Activated CD4-positive, alpha-beta T cell treated with anti-CD3 and anti-CD28 coated beads for 36 hours (primary cell): ENCODE measurements at regions not wholly inside any gene's neighbourhood (a gene's known extent, or its start where the extent isn't known, plus 50 kb on each side); places are given as distances from the start of the nearest gene placed in this dataset.

Experiments used
- ATAC-seq: fragments of 200-7000 bp; cut with Tn5 transposase; one replicate; pipeline ENCODE4 v1.10.0; 2021; ENCODE audit warnings: mild to moderate bottlenecking, moderate library complexity
- CTCF ChIA-PET: fragments of 350-600 bp; sonication (Branson Sonifier 250); formaldehyde crosslinking; loops from one replicate; lab custom pipeline; 2021; ENCODE audit warnings: antibody characterized with exemption; lab: Charles Lee
- POLR2A ChIA-PET: fragments of 350-600 bp; sonication (Branson Sonifier 250); formaldehyde crosslinking; loops from one replicate; lab custom pipeline; 2021; ENCODE audit warnings: antibody characterized with exemption, inconsistent platforms; lab: Charles Lee
- DNase-seq: peaks from one replicate; pipeline ENCODE4 v3.0.0-alpha.2; 2020
- H3K27ac Mint-ChIP-seq: one replicate; pipeline ENCODE4 v1.8.0; 2021; ENCODE audit warnings: mixed read lengths
- H3K27me3 Mint-ChIP-seq: one replicate; pipeline ENCODE4 v1.8.0; 2021; ENCODE audit warnings: mixed read lengths
- H3K36me3 Mint-ChIP-seq: one replicate; pipeline ENCODE4 v1.8.0; 2021; ENCODE audit warnings: low read depth, mixed read lengths
- H3K4me1 Mint-ChIP-seq: one replicate; pipeline ENCODE4 v1.8.0; 2021; ENCODE audit warnings: mixed read lengths
- H3K4me3 Mint-ChIP-seq: one replicate; pipeline ENCODE4 v1.8.0; 2021; ENCODE audit warnings: mild to moderate bottlenecking, moderate library complexity, mixed read lengths
- H3K9me3 Mint-ChIP-seq: one replicate; pipeline ENCODE4 v1.8.0; 2021; ENCODE audit warnings: low read depth, mixed read lengths
- intact Hi-C, 2 experiments: fragments of 100-400 bp; cut with DNase I in 1 of 2; cut with micrococcal nuclease in 1 of 2; formaldehyde crosslinking; loops; one replicate each; pipeline versions ENCODE4 v1.14.2 to v1.15.1; 2022 to 2024; cut with DNase I, micrococcal nuclease

GRCh38 chr15:77722759-77723460 lies 90.2 kb upstream of the LINGO1 start:
- intact Hi-C loops: no loop called here
- H3K27me3 Mint-ChIP-seq: peaks cover 7% of the 10 kb centered on the region
- CTCF ChIA-PET: no interaction called here

GRCh38 chr15:77721963-77722362 lies 89.3 kb upstream of the LINGO1 start:
- DNase-seq (no peak), ATAC-seq (no peak)
- no peaks in the 10 kb centered on the region for H3K4me1 Mint-ChIP-seq
- H3K27ac Mint-ChIP-seq: no peak overlapping the region
- H3K36me3 Mint-ChIP-seq: no peaks in the 10 kb centered on the region
- H3K4me3 Mint-ChIP-seq: no peak overlapping the region
- ChIA-PET CTCF (interaction anchor here (1.6 kb wide), 1 partner anchor 14 kb away, joined by 3 read pairs; no protein-coding TSS in a partner anchor), POLR2A (no interaction called here)
- intact Hi-C loops: no loop called here
- peaks cover 7% of the 10 kb centered on the region for H3K27me3 Mint-ChIP-seq
- no peaks in the 10 kb centered on the region for H3K9me3 Mint-ChIP-seq

More at GRCh38 chr15:77722759-77723460, 90.2 kb upstream of the LINGO1 start:
- POLR2A ChIA-PET: no interaction called here
- H3K4me3 Mint-ChIP-seq: no peak overlapping the region
- H3K36me3 Mint-ChIP-seq: no peaks in the 10 kb centered on the region
- no peak overlapping the region for H3K27ac Mint-ChIP-seq
- ATAC-seq (no peak), DNase-seq (no peak)
- H3K9me3 Mint-ChIP-seq: no peaks in the 10 kb centered on the region
- no peaks in the 10 kb centered on the region for H3K4me1 Mint-ChIP-seq

DNA sequence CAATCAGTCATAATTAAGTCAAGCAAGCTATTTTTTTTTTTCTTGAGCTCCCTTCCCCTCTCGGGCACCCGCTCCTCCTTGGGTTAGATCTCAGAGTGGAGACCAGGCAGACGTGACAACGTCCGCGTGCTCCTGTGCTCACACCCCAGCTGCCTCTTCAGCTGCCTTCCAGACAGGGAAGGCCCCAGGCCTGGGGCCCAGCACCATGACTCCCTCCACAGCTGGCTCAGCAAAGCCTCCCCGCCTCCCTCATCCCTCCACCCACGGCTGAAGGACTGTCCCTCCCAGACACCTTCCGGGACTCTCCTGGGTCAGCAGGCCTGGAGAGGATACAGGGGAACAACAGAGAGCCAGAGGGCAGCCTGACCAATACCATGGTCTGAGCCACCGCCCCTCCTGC lies 87.9 kb upstream of the LINGO1 start:
- ATAC-seq (no peak), DNase-seq (no peak)
- Mint-ChIP-seq H3K36me3 (no peaks in the 10 kb centered on the region), H3K4me3 (no peak overlapping the region), H3K27me3 (peaks cover 14% of the 10 kb centered on the region), H3K9me3 (no peaks in the 10 kb centered on the region), H3K27ac (no peak overlapping the region), H3K4me1 (no peaks in the 10 kb centered on the region)
- intact Hi-C loops: no loop called here
- POLR2A ChIA-PET: no interaction called here
- CTCF ChIA-PET: no interaction called here

DNA sequence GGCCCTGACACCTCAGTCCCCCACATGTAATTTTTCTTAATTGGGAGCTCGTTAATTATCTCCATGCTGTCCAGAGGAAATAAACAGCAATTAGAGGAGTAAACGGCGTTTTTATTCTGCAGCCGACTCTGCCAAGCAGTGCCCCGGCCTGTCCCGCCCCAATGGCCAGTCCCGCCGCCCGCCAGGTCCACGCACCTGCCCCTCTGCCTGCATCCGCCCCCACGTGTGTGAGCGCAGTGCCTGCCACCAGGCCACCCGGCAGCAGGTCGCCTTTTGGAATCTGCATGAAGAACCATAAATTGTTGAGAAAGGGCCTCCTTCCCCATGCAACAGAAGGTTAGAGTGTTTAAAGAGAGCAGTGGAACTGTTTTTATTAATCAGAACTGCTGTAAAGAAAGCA lies 87.5 kb upstream of the LINGO1 start:
- Mint-ChIP-seq H3K4me1 (no peaks in the 10 kb centered on the region), H3K4me3 (no peak overlapping the region), H3K9me3 (no peaks in the 10 kb centered on the region), H3K27me3 (peaks cover 15% of the 10 kb centered on the region), H3K36me3 (no peaks in the 10 kb centered on the region), H3K27ac (no peak overlapping the region)
- CTCF ChIA-PET: interaction anchor here (0.6 kb wide), 1 partner anchor 96 kb away, joined by 3 read pairs; no protein-coding TSS in a partner anchor
- DNase-seq (no peak), ATAC-seq (no peak)
- intact Hi-C loops: no loop called here
- POLR2A ChIA-PET: no interaction called here

GRCh38 chr15:77719450-77719849 lies 86.7 kb upstream of the LINGO1 start:
- H3K27ac Mint-ChIP-seq: no peak overlapping the region
- no peak for ATAC-seq
- H3K4me3 Mint-ChIP-seq: no peak overlapping the region
- POLR2A ChIA-PET: no interaction called here
- no peak for DNase-seq
- intact Hi-C loops: no loop called here
- no peaks in the 10 kb centered on the region for H3K36me3 Mint-ChIP-seq
- no peaks in the 10 kb centered on the region for H3K9me3 Mint-ChIP-seq
- no peaks in the 10 kb centered on the region for H3K4me1 Mint-ChIP-seq
- CTCF ChIA-PET: no interaction called here
- peaks cover 18% of the 10 kb centered on the region for H3K27me3 Mint-ChIP-seq

- ChIA-PET CTCF (no interaction called here), POLR2A (no interaction called here)
- Mint-ChIP-seq H3K27me3 (peaks cover 19% of the 10 kb centered on the region), H3K36me3 (no peaks in the 10 kb centered on the region), H3K4me1 (no peaks in the 10 kb centered on the region), H3K27ac (no peak overlapping the region), H3K9me3 (no peaks in the 10 kb centered on the region), H3K4me3 (no peak overlapping the region)
- DNase-seq (no peak), ATAC-seq (no peak)
- intact Hi-C loops: no loop called here
Observed at GRCh38 chr15:77717333-77717990, 84.8 kb upstream of the LINGO1 start.

GRCh38 chr15:77716632-77717332 lies 84.1 kb upstream of the LINGO1 start:
- POLR2A ChIA-PET: no interaction called here
- no peaks in the 10 kb centered on the region for H3K9me3 Mint-ChIP-seq

DNA sequence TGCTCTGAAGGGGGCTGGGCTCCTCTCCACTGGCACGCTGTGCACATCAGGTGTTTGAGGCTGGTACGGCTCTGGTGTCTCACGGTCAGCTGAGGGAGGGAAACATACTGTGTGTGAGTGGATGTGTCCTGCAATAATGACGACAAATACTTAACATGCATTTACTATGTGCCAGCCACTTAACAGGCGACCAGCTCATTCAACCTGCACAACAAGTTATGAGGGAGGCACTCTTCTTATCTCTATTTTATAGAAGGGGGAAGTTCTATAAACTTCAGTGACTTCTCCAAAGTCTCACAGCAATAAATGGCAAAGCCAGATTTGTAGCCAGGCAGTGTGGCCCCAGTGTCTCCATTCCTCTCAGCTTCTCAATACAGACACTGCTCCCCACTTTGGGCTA lies 83.1 kb upstream of the LINGO1 start:
- POLR2A ChIA-PET: no interaction called here
- CTCF ChIA-PET: no interaction called here
- H3K27me3 Mint-ChIP-seq: peaks cover 17% of the 10 kb centered on the region

More at GRCh38 chr15:77716632-77717332, 84.1 kb upstream of the LINGO1 start:
- intact Hi-C loops: no loop called here
- Mint-ChIP-seq H3K27ac (no peak overlapping the region), H3K4me1 (no peaks in the 10 kb centered on the region), H3K4me3 (no peak overlapping the region), H3K36me3 (no peaks in the 10 kb centered on the region), H3K27me3 (peaks cover 19% of the 10 kb centered on the region)
- ATAC-seq (no peak), DNase-seq (no peak)
- CTCF ChIA-PET: no interaction called here

DNA sequence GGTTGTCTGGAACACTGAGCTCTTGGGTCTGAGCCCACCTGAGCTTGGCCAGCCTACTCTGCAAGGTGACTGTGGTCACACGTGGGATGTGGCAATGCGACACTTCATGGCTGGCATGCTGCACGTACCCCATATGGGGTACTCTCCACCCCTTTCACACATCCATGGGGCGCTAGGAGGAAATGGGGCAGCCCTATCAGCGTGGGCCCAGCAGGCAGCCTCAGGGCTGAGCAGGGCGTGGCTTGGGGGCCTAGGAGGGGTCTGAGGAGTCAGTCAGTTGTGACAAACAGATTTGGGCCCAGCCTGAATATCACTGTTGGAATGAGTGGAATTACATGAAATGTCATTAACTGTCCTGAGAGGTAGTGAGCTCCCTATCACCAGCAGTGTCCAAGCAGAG lies 82.3 kb upstream of the LINGO1 start:
- H3K4me3 Mint-ChIP-seq: no peak overlapping the region
- DNase-seq (no peak), ATAC-seq (no peak)
- peaks cover 17% of the 10 kb centered on the region for H3K27me3 Mint-ChIP-seq
- ChIA-PET CTCF (no interaction called here), POLR2A (no interaction called here)
- no peaks in the 10 kb centered on the region for H3K4me1 Mint-ChIP-seq
- intact Hi-C loops: no loop called here
- no peak overlapping the region for H3K27ac Mint-ChIP-seq
- no peaks in the 10 kb centered on the region for H3K9me3 Mint-ChIP-seq
- H3K36me3 Mint-ChIP-seq: no peaks in the 10 kb centered on the region

More for the DNA sequence above, 83.1 kb upstream of the LINGO1 start:
- intact Hi-C loops: no loop called here
- no peaks in the 10 kb centered on the region for H3K9me3 Mint-ChIP-seq
- no peak overlapping the region for H3K4me3 Mint-ChIP-seq
- no peaks in the 10 kb centered on the region for H3K4me1 Mint-ChIP-seq
- ATAC-seq (no peak), DNase-seq (no peak)
- H3K36me3 Mint-ChIP-seq: no peaks in the 10 kb centered on the region
- no peak overlapping the region for H3K27ac Mint-ChIP-seq

- POLR2A ChIA-PET: no interaction called here
- no peak overlapping the region for H3K4me3 Mint-ChIP-seq
- H3K27me3 Mint-ChIP-seq: peaks cover 14% of the 10 kb centered on the region
- intact Hi-C loops: no loop called here
- H3K36me3 Mint-ChIP-seq: no peaks in the 10 kb centered on the region
- no peaks in the 10 kb centered on the region for H3K9me3 Mint-ChIP-seq
- CTCF ChIA-PET: no interaction called here
- no peak for DNase-seq
- no peak overlapping the region for H3K27ac Mint-ChIP-seq
- no peak for ATAC-seq
- H3K4me1 Mint-ChIP-seq: no peaks in the 10 kb centered on the region
Observed at GRCh38 chr15:77714555-77714954, 81.8 kb upstream of the LINGO1 start.

GRCh38 chr15:77714023-77714422 lies 81.3 kb upstream of the LINGO1 start:
- ChIA-PET POLR2A (no interaction called here), CTCF (no interaction called here)
- Mint-ChIP-seq H3K27ac (no peak overlapping the region), H3K36me3 (no peaks in the 10 kb centered on the region), H3K9me3 (no peaks in the 10 kb centered on the region), H3K4me3 (no peak overlapping the region), H3K27me3 (peaks cover 13% of the 10 kb centered on the region), H3K4me1 (no peaks in the 10 kb centered on the region)
- ATAC-seq (no peak), DNase-seq (no peak)
- intact Hi-C loops: no loop called here

- H3K27ac Mint-ChIP-seq: no peak overlapping the region
Observed at GRCh38 chr15:77713281-77713680, 80.6 kb upstream of the LINGO1 start.

More at GRCh38 chr15:77713281-77713680, 80.6 kb upstream of the LINGO1 start:
- intact Hi-C loops: no loop called here
- no peaks in the 10 kb centered on the region for H3K4me1 Mint-ChIP-seq
- no peaks in the 10 kb centered on the region for H3K36me3 Mint-ChIP-seq
- no peak overlapping the region for H3K4me3 Mint-ChIP-seq
- ChIA-PET POLR2A (no interaction called here), CTCF (interaction anchor here (0.6 kb wide), 1 partner anchor 1028 kb away, joined by 3 read pairs; no protein-coding TSS in a partner anchor)
- ATAC-seq: no peak
- no peaks in the 10 kb centered on the region for H3K9me3 Mint-ChIP-seq
- peaks cover 13% of the 10 kb centered on the region for H3K27me3 Mint-ChIP-seq
- DNase-seq: no peak
